Mesenchymal stem cell (in vitro differentiated cells and primary cell): ENCODE measurements at regions not wholly inside any gene's neighbourhood (a gene's known extent, or its start where the extent isn't known, plus 50 kb on each side); places are given as distances from the start of the nearest gene placed in this dataset.

ENCODE experiments used
- DNase-seq: peaks from one replicate; pipeline ENCODE4 v3.0.0-alpha.2; 2013
- H2AFZ ChIP-seq: one replicate; pipeline ENCODE4 v1.6.1; 2013; ENCODE audit warnings: low read depth, mild to moderate bottlenecking, control low read depth, inconsistent platforms, low read length, moderate library complexity
- H2AK5ac ChIP-seq: 2 replicates; pipeline ENCODE4 v1.6.1; 2013; ENCODE audit warnings: low read length, moderate library complexity, mild to moderate bottlenecking, inconsistent platforms; ENCODE audit not compliant: severe bottlenecking
- H2BK120ac ChIP-seq: one replicate; pipeline ENCODE4 v1.6.1; 2013; ENCODE audit warnings: low read depth, mild to moderate bottlenecking, inconsistent platforms, low read length, moderate library complexity
- H2BK12ac ChIP-seq, 2 experiments: one replicate each; pipeline ENCODE4 v1.6.1; 2013; ENCODE audit warnings: inconsistent platforms in 2 of 2, low read length in 2 of 2, mild to moderate bottlenecking in 2 of 2, moderate library complexity in 2 of 2, control low read depth in 1 of 2
- H2BK15ac ChIP-seq: one replicate; pipeline ENCODE4 v1.6.1; 2013; ENCODE audit warnings: mild to moderate bottlenecking, low read depth, inconsistent platforms; ENCODE audit not compliant: poor library complexity, severe bottlenecking
- H2BK5ac ChIP-seq: 2 replicates; pipeline ENCODE4 v1.6.1; 2013; ENCODE audit warnings: low read depth, mild to moderate bottlenecking, low read length, control low read depth, inconsistent platforms; ENCODE audit not compliant: poor library complexity, severe bottlenecking
- H3K14ac ChIP-seq, 2 experiments: one replicate each; pipeline ENCODE4 v1.6.1; 2013; ENCODE audit warnings: inconsistent platforms in 2 of 2, low read length in 2 of 2, control low read depth in 1 of 2, mild to moderate bottlenecking in 1 of 2, moderate library complexity in 1 of 2
- H3K18ac ChIP-seq, 2 experiments: one replicate each; pipeline ENCODE4 v1.6.1; 2013; ENCODE audit warnings: inconsistent platforms in 2 of 2, low read length in 2 of 2, control low read depth in 1 of 2, low read depth in 1 of 2, mild to moderate bottlenecking in 1 of 2
- H3K23ac ChIP-seq, 2 experiments: one replicate each; pipeline ENCODE4 v1.6.1; 2013; ENCODE audit warnings: inconsistent platforms in 2 of 2, low read length in 2 of 2, mild to moderate bottlenecking in 2 of 2, moderate library complexity in 2 of 2, control low read depth in 1 of 2
- H3K27ac ChIP-seq: 2 replicates; pipeline ENCODE4 v1.5.1; 2013; ENCODE audit warnings: mild to moderate bottlenecking, moderate library complexity, low read length, control low read depth, inconsistent platforms; ENCODE audit not compliant: poor library complexity, severe bottlenecking
- H3K27me3 ChIP-seq, 2 experiments: 2 replicates each; pipeline versions ENCODE4 v1.6.1 to v1.7.0; 2013; ENCODE audit warnings: low read length in 2 of 2, mild to moderate bottlenecking in 2 of 2, moderate library complexity in 2 of 2, control low read depth in 1 of 2, inconsistent platforms in 1 of 2; ENCODE audit not compliant: control insufficient read depth in 1 of 2, insufficient read depth in 1 of 2
- H3K36me3 ChIP-seq, 2 experiments: 2 replicates each; pipeline versions ENCODE4 v1.6.1 to v1.7.0; 2013; ENCODE audit warnings: low read length in 2 of 2, control low read depth in 1 of 2, inconsistent platforms in 1 of 2, low read depth in 1 of 2, mild to moderate bottlenecking in 1 of 2; ENCODE audit not compliant: insufficient read depth in 2 of 2, control insufficient read depth in 1 of 2
- H3K4ac ChIP-seq, 2 experiments: one replicate each; pipeline ENCODE4 v1.6.1; 2013; ENCODE audit warnings: inconsistent platforms in 2 of 2, low read length in 2 of 2, mild to moderate bottlenecking in 2 of 2, moderate library complexity in 2 of 2, control low read depth in 1 of 2, low read depth in 1 of 2
- H3K4me1 ChIP-seq: 2 replicates; pipeline ENCODE4 v1.6.1; 2013; ENCODE audit warnings: low read depth, low read length, control low read depth; ENCODE audit not compliant: control insufficient read depth, insufficient read depth
- H3K4me2 ChIP-seq: 2 replicates; pipeline ENCODE4 v1.6.1; 2013; ENCODE audit warnings: low read length, mild to moderate bottlenecking, inconsistent platforms; ENCODE audit not compliant: poor library complexity, severe bottlenecking
- H3K4me3 ChIP-seq, 2 experiments: 2 replicates each; pipeline versions ENCODE4 v1.5.1 to v1.7.0; 2013; ENCODE audit warnings: low read length in 2 of 2, mild to moderate bottlenecking in 2 of 2, control low read depth in 1 of 2, low read depth in 1 of 2; ENCODE audit not compliant: insufficient read depth in 1 of 2
- H3K79me1 ChIP-seq: replicated peaks from 2 replicates; pipeline ENCODE4 v1.6.1; 2013; ENCODE audit warnings: mild to moderate bottlenecking, control low read depth, low read length, inconsistent platforms; ENCODE audit not compliant: poor library complexity, severe bottlenecking
- H3K9ac ChIP-seq: 2 replicates; pipeline ENCODE4 v1.7.0; 2013; ENCODE audit warnings: mild to moderate bottlenecking, low read length, moderate library complexity
- H3K9me3 ChIP-seq: 2 replicates; pipeline ENCODE4 v1.7.0; 2013; ENCODE audit warnings: mild to moderate bottlenecking, low read length; ENCODE audit not compliant: control insufficient read depth
- H4K8ac ChIP-seq: one replicate; pipeline ENCODE4 v1.6.1; 2013; ENCODE audit warnings: inconsistent platforms, mild to moderate bottlenecking, low read length, moderate library complexity
- H4K91ac ChIP-seq: one replicate; pipeline ENCODE4 v1.6.1; 2013; ENCODE audit warnings: mild to moderate bottlenecking, low read length, inconsistent platforms
- WGBS: methylation state at CpG from one replicate; pipeline ENCODE4 v1.1.7; 2013; ENCODE audit warnings: mixed read lengths; 5-methylcytosine and 5-hydroxymethylcytosine counted together

- whole genome bisulfite sequencing, result 75% methylated on average over 16 of the region's 16 CpGs
- H3K9ac ChIP-seq, result no peak overlapping the region
- H3K23ac ChIP-seq, result no peak overlapping the region
- no peak overlapping the region for H3K4me3 ChIP-seq
- no peaks in the 10 kb centered on the region for H3K79me1 ChIP-seq
- H3K27ac ChIP-seq, result no peak overlapping the region
- peaks cover 0 to 5% of the 10 kb centered on the region in 2 experiments for H3K27me3 ChIP-seq
- no peak overlapping the region for H3K4ac ChIP-seq
- H2BK120ac ChIP-seq, result no peak overlapping the region
- no peaks in the 10 kb centered on the region for H3K36me3 ChIP-seq
- no peaks in the 10 kb centered on the region for H3K4me1 ChIP-seq
- no peak overlapping the region for H2BK5ac ChIP-seq
- no peak overlapping the region for H3K14ac ChIP-seq
- no peak overlapping the region for H4K91ac ChIP-seq
- no peaks in the 10 kb centered on the region for H3K9me3 ChIP-seq
- no peak overlapping the region for H2BK12ac ChIP-seq
- no peak overlapping the region for H3K4me2 ChIP-seq
- no peak overlapping the region for H4K8ac ChIP-seq
- H2BK15ac ChIP-seq, result no peak overlapping the region
- H2AK5ac ChIP-seq, result no peak overlapping the region
- H3K18ac ChIP-seq, result no peak overlapping the region
- no peak for DNase-seq
- H2AFZ ChIP-seq, result no peak overlapping the region
Measured at GRCh38 chr2:105610576-105611332, 134.0 kb upstream of the NCK2 start.

- WGBS, result 67% methylated on average over 12 of the region's 13 CpGs
- no peak overlapping the region for H2AFZ ChIP-seq
- H3K9me3 ChIP-seq, result no peaks in the 10 kb centered on the region
- no peak overlapping the region for H4K8ac ChIP-seq
- no peaks in the 10 kb centered on the region for H3K36me3 ChIP-seq
- no peak overlapping the region for H3K9ac ChIP-seq
- H2BK120ac ChIP-seq, result no peak overlapping the region
- H2BK15ac ChIP-seq, result no peak overlapping the region
- no peak overlapping the region for H3K4ac ChIP-seq
- H2AK5ac ChIP-seq, result no peak overlapping the region
- no peaks in the 10 kb centered on the region for H3K4me1 ChIP-seq
- H3K14ac ChIP-seq, result no peak overlapping the region
- no peaks in the 10 kb centered on the region for H3K27me3 ChIP-seq
- H3K18ac ChIP-seq, result no peak overlapping the region
- H2BK12ac ChIP-seq, result no peak overlapping the region
- H4K91ac ChIP-seq, result no peak overlapping the region
- H2BK5ac ChIP-seq, result no peak overlapping the region
- H3K4me2 ChIP-seq, result no peak overlapping the region
- H3K4me3 ChIP-seq, result no peak overlapping the region
- H3K79me1 ChIP-seq, result no peaks in the 10 kb centered on the region
- no peak for DNase-seq
- no peak overlapping the region for H3K27ac ChIP-seq
- no peak overlapping the region for H3K23ac ChIP-seq
Measured at GRCh38 chr2:105609746-105610402, 134.8 kb upstream of the NCK2 start.

GRCh38 chr2:105607920-105608504 is 136.7 kb upstream of the NCK2 start:
- Histone ChIP-seq H2AFZ (no peak overlapping the region), H3K36me3 (no peaks in the 10 kb centered on the region), H3K79me1 (no peaks in the 10 kb centered on the region), H3K23ac (no peak overlapping the region), H2BK120ac (no peak overlapping the region), H3K4me3 (no peak overlapping the region), H3K18ac (no peak overlapping the region), H2BK5ac (no peak overlapping the region), H3K9ac (no peak overlapping the region), H3K14ac (no peak overlapping the region), H3K9me3 (no peaks in the 10 kb centered on the region), H3K27ac (no peak overlapping the region), H2BK12ac (no peak overlapping the region), H4K8ac (no peak overlapping the region), H4K91ac (no peak overlapping the region), H3K4me1 (no peaks in the 10 kb centered on the region), H2BK15ac (no peak overlapping the region), H3K4me2 (no peak overlapping the region), H3K4ac (no peak overlapping the region), H2AK5ac (no peak overlapping the region), H3K27me3 (no peaks in the 10 kb centered on the region)
- DNase-seq, result no peak
- WGBS, result 85% methylated on average over 4 of the region's 4 CpGs

- H2BK15ac ChIP-seq, result no peak overlapping the region
- no peaks in the 10 kb centered on the region for H3K79me1 ChIP-seq
- H3K27me3 ChIP-seq, result peaks cover 0 to under 1% of the 10 kb centered on the region in 2 experiments
- no peak overlapping the region for H2AK5ac ChIP-seq
- H3K14ac ChIP-seq, result no peak overlapping the region
- no peak overlapping the region for H2BK5ac ChIP-seq
- no peaks in the 10 kb centered on the region for H3K4me1 ChIP-seq
- no peak overlapping the region for H3K18ac ChIP-seq
- DNase-seq, result no peak
- no peak overlapping the region for H3K4me2 ChIP-seq
- no peak overlapping the region for H4K8ac ChIP-seq
- 91% methylated on average over 2 of the region's 3 CpGs for WGBS
- no peak overlapping the region for H2AFZ ChIP-seq
- no peak overlapping the region for H2BK120ac ChIP-seq
- H3K4ac ChIP-seq, result no peak overlapping the region
- H3K9ac ChIP-seq, result no peak overlapping the region
- no peak overlapping the region for H3K4me3 ChIP-seq
- H3K9me3 ChIP-seq, result no peaks in the 10 kb centered on the region
- no peak overlapping the region for H2BK12ac ChIP-seq
- H3K36me3 ChIP-seq, result no peaks in the 10 kb centered on the region
- no peak overlapping the region for H3K27ac ChIP-seq
- no peak overlapping the region for H3K23ac ChIP-seq
- no peak overlapping the region for H4K91ac ChIP-seq
Measured at GRCh38 chr2:105606081-105606480, 138.6 kb upstream of the NCK2 start.
